ENCODE measurements at regions not wholly inside any gene's neighbourhood (a gene's known extent, or its start where the extent isn't known, plus 50 kb on each side); places are given as distances from the start of the nearest gene placed in this dataset.

DNA sequence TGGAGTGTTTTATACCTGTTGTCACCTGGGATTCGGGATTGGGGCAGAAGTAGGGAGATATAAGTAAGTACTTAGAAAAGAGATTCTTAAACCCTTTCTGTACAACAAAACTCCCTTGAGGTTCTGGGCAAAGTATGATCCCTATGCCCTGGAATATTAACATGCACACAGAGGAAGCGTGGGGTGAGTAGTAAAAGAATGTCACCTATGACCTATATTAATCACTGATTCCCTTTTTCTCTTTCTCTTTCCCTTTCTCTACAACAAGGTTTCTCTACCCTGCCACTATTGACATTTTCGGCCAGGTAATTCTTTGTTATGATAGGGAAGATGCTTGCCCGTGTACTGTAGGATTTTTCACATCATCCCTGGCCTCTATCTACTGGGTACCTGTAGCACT is 209.7 kb upstream of the PLET1 start:
- Histone ChIP-seq H3K9me3 (no peaks in the 10 kb centered on the region), H3K4me3 (no peak overlapping the region), H3K36me3 (no peaks in the 10 kb centered on the region), H3K27me3 (peaks cover 0 to 6% (median 0%) of the 10 kb centered on the region in 9 donors), H3K27ac (no peak overlapping the region), H3K4me1 (no peaks in the 10 kb centered on the region)
- TF ChIP-seq CTCF (IDR thresholded peaks at IDR 0.05): no peak
- no peak for TF ChIP-seq POLR2A (IDR thresholded peaks at IDR 0.05)
- 70 to 81% (median 77%) methylated on average over 4 of the region's 4 CpGs for WGBS, 4 donors
- DNase-seq (no peak), ATAC-seq (no peak)
- intact Hi-C loops (cut with DNase I): no loop called here

DNA sequence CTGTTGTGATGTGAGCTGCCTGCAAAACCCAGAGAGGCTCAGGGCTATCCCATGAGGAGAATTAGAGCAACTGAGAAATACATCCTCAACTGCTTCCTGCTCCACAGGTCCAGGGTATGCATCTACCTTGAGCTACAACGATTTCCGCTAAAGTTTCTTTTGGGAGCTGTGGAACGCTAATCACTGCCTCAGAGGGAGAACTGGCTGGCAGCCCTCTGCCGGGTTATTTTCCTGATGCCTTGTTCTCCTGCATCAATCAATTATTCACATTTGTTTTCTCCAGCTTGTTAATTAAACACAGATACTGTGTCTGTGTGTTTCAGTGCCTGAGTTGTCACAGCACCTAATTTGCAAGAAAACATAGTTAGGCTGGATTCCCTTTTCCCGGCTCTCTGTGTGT is 211.1 kb upstream of the PLET1 start:
- ATAC-seq (no peak), DNase-seq (no peak)
- TF ChIP-seq POLR2A (IDR thresholded peaks at IDR 0.05): no peak
- no peak for TF ChIP-seq CTCF (IDR thresholded peaks at IDR 0.05)
- H3K36me3 ChIP-seq: no peaks in the 10 kb centered on the region
- no peaks in the 10 kb centered on the region for H3K27me3 ChIP-seq
- WGBS, 4 donors: 68 to 80% (median 71%) methylated on average over 5 of the region's 5 CpGs
- intact Hi-C loops (cut with DNase I): no loop called here
- no peaks in the 10 kb centered on the region for H3K4me1 ChIP-seq
- H3K4me3 ChIP-seq: no peak overlapping the region
- H3K9me3 ChIP-seq: no peaks in the 10 kb centered on the region
- H3K27ac ChIP-seq: no peak overlapping the region

DNA sequence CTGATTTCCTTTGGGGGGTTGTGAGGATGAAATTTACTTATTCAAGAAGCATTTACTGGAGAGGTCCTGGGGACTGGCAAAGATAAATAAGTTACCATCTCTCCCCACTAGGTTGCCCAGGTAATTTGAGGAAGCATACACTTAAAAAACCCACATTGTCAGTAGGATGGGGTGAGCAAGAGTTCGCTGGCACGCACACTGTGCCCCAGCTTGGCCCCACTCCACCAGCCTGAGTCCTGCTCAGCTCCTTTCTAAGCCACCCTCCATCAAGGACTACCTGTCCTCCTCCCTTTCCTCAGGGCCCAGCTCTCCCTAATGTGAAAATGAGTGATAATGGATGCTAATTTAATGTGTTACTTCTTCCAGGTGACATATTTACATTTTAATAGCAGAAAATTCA is 216.5 kb upstream of the PLET1 start:
- 74 to 93% (median 83%) methylated on average over 2 of the region's 2 CpGs for WGBS, 4 donors
- DNase-seq: no peak
- Histone ChIP-seq H3K27me3 (peaks cover 0 to 3% (median 0%) of the 10 kb centered on the region in 9 donors), H3K4me3 (no peak overlapping the region), H3K36me3 (no peaks in the 10 kb centered on the region), H3K27ac (no peak overlapping the region), H3K9me3 (no peaks in the 10 kb centered on the region), H3K4me1 (no peaks in the 10 kb centered on the region)
- ATAC-seq: no peak
- TF ChIP-seq CTCF (IDR thresholded peaks at IDR 0.05) (no peak), POLR2A (IDR thresholded peaks at IDR 0.05) (no peak)
- intact Hi-C loops (cut with DNase I): no loop called here

- TF ChIP-seq CTCF (IDR thresholded peaks at IDR 0.05): no peak
- no peak for TF ChIP-seq POLR2A (IDR thresholded peaks at IDR 0.05)
- Histone ChIP-seq H3K27ac (no peak overlapping the region), H3K4me1 (no peaks in the 10 kb centered on the region), H3K36me3 (no peaks in the 10 kb centered on the region), H3K9me3 (no peaks in the 10 kb centered on the region), H3K4me3 (no peak overlapping the region), H3K27me3 (peaks cover 0 to 3% (median 0%) of the 10 kb centered on the region in 9 donors)
- DNase-seq (no peak), ATAC-seq (no peak)
- intact Hi-C loops (cut with DNase I): no loop called here
- WGBS, 4 donors: 67 to 78% (median 76%) methylated on average over 6 of the region's 6 CpGs
These were observed 217.1 kb upstream of the PLET1 start for GRCh38 chr11:112477581-112478317.
